SK-N-SH (cell line): ENCODE measurements at regions not wholly inside any gene's neighbourhood (a gene's known extent, or its start where the extent isn't known, plus 50 kb on each side); places are given as distances from the start of the nearest gene placed in this dataset.
A peak's percentile ranks its signal among the peaks of the same experiment; 100 is the strongest.

Experiments
- CTCF ChIA-PET: fragments of 300-600, 350-600 bp; formaldehyde crosslinking; extraction: SDS; loops from one replicate; lab custom pipeline; 2021; lab: Yijun Ruan, JAX
- POLR2A ChIA-PET: fragments of 350-600 bp; sonication (Branson Sonifier 250); formaldehyde crosslinking; extraction: SDS; loops from one replicate; lab custom pipeline; 2020; ENCODE audit warnings: antibody characterized with exemption, inconsistent platforms; lab: Yijun Ruan, JAX
- DNase-seq: peaks from one replicate; pipeline ENCODE4 v3.0.0; 2012
- H2AFZ ChIP-seq: fragments of 200-600 bp; sonication (generic); 2 replicates; pipeline ENCODE4 v1.8.1; 2016; ENCODE audit warnings: antibody characterized with exemption, mild to moderate bottlenecking, low read depth
- H3F3A ChIP-seq: fragments of 200-600 bp; sonication (generic); replicated peaks from 2 replicates; pipeline ENCODE3; 2016; ENCODE audit warnings: antibody characterized with exemption, mild to moderate bottlenecking; ENCODE audit not compliant: insufficient read depth
- H3K27ac ChIP-seq, 2 experiments: fragments of 200-500 bp in 1 of 2; fragments of 200-600 bp in 1 of 2; sonication (Bioruptor generic) in 1 of 2; sonication (generic), shearing (Covaris generic) in 1 of 2; 2 replicates each; pipeline versions ENCODE4 v1.5.1 to v1.6.1; 2014 to 2016; ENCODE audit warnings: low read depth in 2 of 2, inconsistent platforms in 1 of 2, low read length in 1 of 2, mild to moderate bottlenecking in 1 of 2, mixed read lengths in 1 of 2
- H3K27me3 ChIP-seq: fragments of 200-600 bp; sonication (generic), shearing (Covaris generic); 2 replicates; pipeline ENCODE4 v1.6.1; 2016; ENCODE audit warnings: mixed run types; ENCODE audit not compliant: insufficient read depth
- H3K36me3 ChIP-seq, 2 experiments: fragments of 200-500 bp in 1 of 2; fragments of 200-600 bp in 1 of 2; sonication (Bioruptor generic) in 1 of 2; sonication (generic) in 1 of 2; replicated peaks in 1 of 2; 2 replicates each; pipeline versions ENCODE3 to v1.5.1; 2014 to 2016; ENCODE audit warnings: low read length in 1 of 2, mild to moderate bottlenecking in 1 of 2; ENCODE audit not compliant: insufficient read depth in 2 of 2, control insufficient read depth in 1 of 2
- H3K4me1 ChIP-seq, 2 experiments: fragments of 200-500 bp in 1 of 2; fragments of 200-600 bp in 1 of 2; sonication (Bioruptor generic) in 1 of 2; sonication (generic), shearing (Covaris generic) in 1 of 2; 2 replicates each; pipeline versions ENCODE4 v1.5.1 to v1.6.1; 2014 to 2016; ENCODE audit warnings: low read depth in 1 of 2, low read length in 1 of 2, mixed run types in 1 of 2; ENCODE audit not compliant: insufficient read depth in 2 of 2, control insufficient read depth in 1 of 2
- H3K4me2 ChIP-seq: fragments of 200-600 bp; sonication (generic), shearing (Covaris generic); 2 replicates; pipeline ENCODE4 v1.6.1; 2017; ENCODE audit warnings: mixed run types
- H3K4me3 ChIP-seq, 2 experiments: fragments of 200-500 bp in 1 of 2; fragments of 200-600 bp in 1 of 2; sonication (Bioruptor generic) in 1 of 2; sonication (generic), shearing (Covaris generic) in 1 of 2; 2 replicates each; pipeline versions ENCODE4 v1.5.1 to v1.8.1; 2014 to 2016; ENCODE audit warnings: low read depth in 2 of 2, inconsistent platforms in 1 of 2, low read length in 1 of 2, mild to moderate bottlenecking in 1 of 2, mixed read lengths in 1 of 2, moderate library complexity in 1 of 2
- H3K79me2 ChIP-seq: fragments of 200-600 bp; sonication (generic); 2 replicates; pipeline ENCODE4 v1.8.1; 2017; ENCODE audit warnings: mild to moderate bottlenecking; ENCODE audit not compliant: insufficient read depth
- H3K9ac ChIP-seq: fragments of 200-600 bp; sonication (generic); 2 replicates; pipeline ENCODE4 v1.6.1; 2017; ENCODE audit warnings: mixed run types
- H3K9me2 ChIP-seq: fragments of 200-600 bp; sonication (generic); 2 replicates; pipeline ENCODE4 v1.6.1; 2017; ENCODE audit warnings: mixed run types
- H3K9me3 ChIP-seq: fragments of 200-600 bp; sonication (generic); 2 replicates; pipeline ENCODE4 v1.6.1; 2017; ENCODE audit warnings: mixed run types, mild to moderate bottlenecking, moderate library complexity
- H4K20me1 ChIP-seq: fragments of 200-600 bp; sonication (generic); 2 replicates; pipeline ENCODE4 v1.6.1; 2017; ENCODE audit warnings: mild to moderate bottlenecking, mixed run types; ENCODE audit not compliant: insufficient read depth
- EP300 ChIP-seq, 2 experiments: IDR thresholded peaks; 2 replicates each; pipeline versions ENCODE4 v1.4.0 to v1.6.1; 2012; ENCODE audit warnings: borderline replicate concordance in 1 of 2, low read depth in 1 of 2, low read length in 1 of 2
- EZH2phosphoT487 ChIP-seq: fragments of 200-600 bp; sonication (generic); IDR thresholded peaks from 2 replicates; pipeline ENCODE4 v1.6.1; 2017; ENCODE audit warnings: low read depth, mixed run types, mild to moderate bottlenecking, antibody characterized with exemption, moderate library complexity, borderline replicate concordance
- FOSL2 ChIP-seq: IDR thresholded peaks from 2 replicates; pipeline ENCODE4 v1.4.0; 2012; ENCODE audit warnings: low read depth, mild to moderate bottlenecking, moderate library complexity, borderline replicate concordance
- FOXJ3 ChIP-seq: sonication (generic); formaldehyde crosslinking; IDR thresholded peaks from 2 replicates; pipeline ENCODE4 v1.5.1; 2020; ENCODE audit warnings: mild to moderate bottlenecking, missing genetic modification reagents
- JUND ChIP-seq: IDR thresholded peaks from 2 replicates; pipeline ENCODE4 v1.4.0; 2012
- RCOR1 ChIP-seq: fragments of 150-350 bp; IDR thresholded peaks from 2 replicates; pipeline ENCODE4 v1.6.1; 2017; ENCODE audit warnings: antibody characterized with exemption, low read length
- RFX5 ChIP-seq: IDR thresholded peaks from 2 replicates; pipeline ENCODE4 v1.6.1; 2012; ENCODE audit warnings: mild to moderate bottlenecking, improper control_type of control experiment, low read length
- RXRA ChIP-seq: IDR thresholded peaks from 2 replicates; pipeline ENCODE4 v1.4.0; 2012; ENCODE audit warnings: low read depth, mild to moderate bottlenecking, borderline replicate concordance
- TAF1 ChIP-seq: IDR thresholded peaks from 2 replicates; pipeline ENCODE4 v1.6.1; 2012; ENCODE audit warnings: low read depth, mild to moderate bottlenecking, low read length, moderate library complexity, borderline replicate concordance
- TCF12 ChIP-seq: IDR thresholded peaks from 2 replicates; pipeline ENCODE4 v1.4.0; 2012
- YY1 ChIP-seq: IDR thresholded peaks from 2 replicates; pipeline ENCODE4 v1.4.0; 2012; ENCODE audit warnings: low read depth, mild to moderate bottlenecking
- WGBS: methylation state at CpG from one replicate; pipeline ENCODE4 v1.1.6; 2017; ENCODE audit warnings: low lambda C conversion rate; 5-methylcytosine and 5-hydroxymethylcytosine counted together
- TF ChIP-seq, protein P1 (sequence below): fragments of 150-350 bp; IDR thresholded peaks from 2 replicates; pipeline ENCODE4 v1.6.1; 2016; ENCODE audit warnings: mild to moderate bottlenecking, low read depth, low read length
- TF ChIP-seq, protein P2 (sequence below): fragments of 200-600 bp; sonication (generic); IDR thresholded peaks from 2 replicates; pipeline ENCODE4 v1.6.1; 2017; ENCODE audit warnings: antibody characterized with exemption, mild to moderate bottlenecking, moderate library complexity
- TF ChIP-seq, protein P3 (sequence below): IDR thresholded peaks from 2 replicates; pipeline ENCODE4; 2012
- TF ChIP-seq, protein P4 (sequence below): IDR thresholded peaks from 2 replicates; pipeline ENCODE4 v1.6.1; 2012; ENCODE audit warnings: mild to moderate bottlenecking, low read depth, low read length, moderate library complexity

DNA sequence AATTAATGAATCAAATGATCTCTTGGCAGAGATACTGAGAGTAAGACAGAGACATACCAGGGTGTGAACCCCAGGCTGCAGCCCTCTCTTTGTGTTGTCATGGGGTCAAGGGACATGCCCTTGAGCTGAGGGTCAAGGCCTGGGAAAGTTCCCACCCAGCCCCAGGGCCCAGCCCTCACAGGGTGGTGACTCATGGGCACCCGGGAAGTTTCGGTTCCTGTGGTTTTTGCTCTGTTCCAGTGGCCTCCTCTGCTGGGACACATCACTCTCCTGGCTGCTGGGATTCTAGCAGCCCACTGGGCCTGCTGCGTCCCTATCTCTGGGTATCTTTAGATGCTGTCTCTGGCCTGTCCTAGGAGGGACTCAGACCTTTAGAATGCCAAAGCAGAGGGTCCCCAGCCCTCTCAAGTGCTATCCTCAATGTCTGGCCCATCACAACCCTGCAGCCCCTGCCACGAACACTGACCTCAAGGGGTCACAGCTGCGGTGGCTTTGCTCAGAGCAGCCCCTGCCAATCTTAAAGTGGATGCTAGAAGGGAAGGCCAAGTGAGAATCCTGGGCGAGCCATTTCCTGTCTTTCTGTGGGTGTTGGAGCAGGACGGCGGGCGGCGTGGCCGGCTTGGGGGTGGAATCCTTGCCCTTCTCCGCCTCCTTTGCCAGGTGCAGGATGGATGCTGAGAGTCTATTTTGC, 148.4 kb upstream of the TLE3 start:
- Histone ChIP-seq H3K4me1 (peaks cover 8 to 46% of the 10 kb centered on the region in 2 experiments; a peak in 1 of 4 replicates), H3K27me3 (no peaks in the 10 kb centered on the region), H3F3A (no peaks in the 10 kb centered on the region), H3K79me2 (no peaks in the 10 kb centered on the region), H3K27ac (peak overlapping the region in 1 of 2 experiments; percentile 44; a peak in 2 of 4 replicates), H2AFZ (no peak overlapping the region), H4K20me1 (no peaks in the 10 kb centered on the region), H3K9me2 (no peaks in the 10 kb centered on the region), H3K9me3 (no peaks in the 10 kb centered on the region), H3K9ac (no peak overlapping the region), H3K36me3 (no peaks in the 10 kb centered on the region), H3K4me2 (no peak overlapping the region), H3K4me3 (no peak overlapping the region)
- TF ChIP-seq, protein P1, sequence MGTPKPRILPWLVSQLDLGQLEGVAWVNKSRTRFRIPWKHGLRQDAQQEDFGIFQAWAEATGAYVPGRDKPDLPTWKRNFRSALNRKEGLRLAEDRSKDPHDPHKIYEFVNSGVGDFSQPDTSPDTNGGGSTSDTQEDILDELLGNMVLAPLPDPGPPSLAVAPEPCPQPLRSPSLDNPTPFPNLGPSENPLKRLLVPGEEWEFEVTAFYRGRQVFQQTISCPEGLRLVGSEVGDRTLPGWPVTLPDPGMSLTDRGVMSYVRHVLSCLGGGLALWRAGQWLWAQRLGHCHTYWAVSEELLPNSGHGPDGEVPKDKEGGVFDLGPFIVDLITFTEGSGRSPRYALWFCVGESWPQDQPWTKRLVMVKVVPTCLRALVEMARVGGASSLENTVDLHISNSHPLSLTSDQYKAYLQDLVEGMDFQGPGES, result no peak
- peak; percentile 26; the same call in 1 of the 2 replicates for TF ChIP-seq JUND
- peak; percentile 54; the same call in 1 of the 2 replicates for TF ChIP-seq RXRA
- TF ChIP-seq FOSL2, result peak; percentile 56; the same call in 1 of the 2 replicates
- TF ChIP-seq EP300 (IDR thresholded peaks at IDR 0.05; ENCODE audit: borderline replicate concordance in 1 of 2, low read depth in 1 of 2, low read length in 1 of 2), result peak in 1 of 2 experiments; percentile 34; a peak in 1 of 4 replicates
- TF ChIP-seq EZH2phosphoT487, result no peak
- peak; percentile 30; the same call in 1 of the 2 replicates for TF ChIP-seq TCF12
- ChIA-PET POLR2A (no interaction called here), CTCF (no interaction called here)
- no peak for DNase-seq
- 79% methylated on average over 12 of the region's 12 CpGs for WGBS

DNA sequence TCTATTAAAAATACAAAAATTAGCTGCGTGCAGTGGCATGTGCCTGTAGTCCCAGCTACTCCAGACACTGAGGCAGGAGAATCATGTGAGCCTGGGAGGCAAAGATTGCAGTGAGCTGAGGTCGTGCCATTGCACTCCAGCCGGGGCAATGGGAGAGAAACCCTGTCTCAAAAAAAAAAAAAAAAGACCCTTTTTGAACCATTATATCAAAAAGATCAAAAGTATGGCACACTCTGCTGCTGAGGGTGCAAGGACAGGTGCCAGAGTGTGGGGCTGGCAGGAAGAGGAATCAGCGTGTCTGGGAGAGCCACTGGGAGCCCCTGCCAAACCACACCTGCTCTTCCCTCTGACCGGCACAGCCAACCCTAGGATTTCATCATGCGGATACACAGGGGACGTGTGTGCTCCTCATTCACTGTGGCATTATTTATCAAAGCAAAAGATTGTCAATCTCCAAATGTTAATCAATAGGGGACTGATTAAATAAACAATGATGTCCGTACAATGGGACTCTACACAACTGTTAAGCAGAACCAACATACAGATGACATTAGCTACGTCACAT, 147.3 kb upstream of the TLE3 start:
- no peak overlapping the region for H2AFZ ChIP-seq
- H3K9me3 ChIP-seq, result no peaks in the 10 kb centered on the region
- H3K27me3 ChIP-seq, result no peaks in the 10 kb centered on the region
- H3K4me3 ChIP-seq, result no peak overlapping the region
- no peaks in the 10 kb centered on the region for H3K36me3 ChIP-seq
- no peaks in the 10 kb centered on the region for H3F3A ChIP-seq
- CTCF ChIA-PET, result interaction anchor here (1.3 kb wide), 1 partner anchor 18 kb away, joined by 3 read pairs; no protein-coding TSS in a partner anchor
- no peaks in the 10 kb centered on the region for H3K9me2 ChIP-seq
- no peak overlapping the region for H3K4me2 ChIP-seq
- 95% methylated on average over 9 of the region's 9 CpGs for WGBS
- no peaks in the 10 kb centered on the region for H3K79me2 ChIP-seq
- DNase-seq, result no peak
- POLR2A ChIA-PET, result no interaction called here
- peaks cover 8 to 36% of the 10 kb centered on the region in 2 experiments; a peak in 1 of 4 replicates for H3K4me1 ChIP-seq
- no peaks in the 10 kb centered on the region for H4K20me1 ChIP-seq
- H3K27ac ChIP-seq, result no peak overlapping the region
- no peak overlapping the region for H3K9ac ChIP-seq
- TF ChIP-seq FOXJ3 (CRISPR knock-in tag) (no peak), EZH2phosphoT487 (no peak), TAF1 (no peak), EP300 (IDR thresholded peaks at IDR 0.05; ENCODE audit: borderline replicate concordance in 1 of 2, low read depth in 1 of 2, low read length in 1 of 2) (no peak), JUND (no peak), RFX5 (no peak), RCOR1 (no peak), YY1 (no peak)
- TF ChIP-seq, protein P2, sequence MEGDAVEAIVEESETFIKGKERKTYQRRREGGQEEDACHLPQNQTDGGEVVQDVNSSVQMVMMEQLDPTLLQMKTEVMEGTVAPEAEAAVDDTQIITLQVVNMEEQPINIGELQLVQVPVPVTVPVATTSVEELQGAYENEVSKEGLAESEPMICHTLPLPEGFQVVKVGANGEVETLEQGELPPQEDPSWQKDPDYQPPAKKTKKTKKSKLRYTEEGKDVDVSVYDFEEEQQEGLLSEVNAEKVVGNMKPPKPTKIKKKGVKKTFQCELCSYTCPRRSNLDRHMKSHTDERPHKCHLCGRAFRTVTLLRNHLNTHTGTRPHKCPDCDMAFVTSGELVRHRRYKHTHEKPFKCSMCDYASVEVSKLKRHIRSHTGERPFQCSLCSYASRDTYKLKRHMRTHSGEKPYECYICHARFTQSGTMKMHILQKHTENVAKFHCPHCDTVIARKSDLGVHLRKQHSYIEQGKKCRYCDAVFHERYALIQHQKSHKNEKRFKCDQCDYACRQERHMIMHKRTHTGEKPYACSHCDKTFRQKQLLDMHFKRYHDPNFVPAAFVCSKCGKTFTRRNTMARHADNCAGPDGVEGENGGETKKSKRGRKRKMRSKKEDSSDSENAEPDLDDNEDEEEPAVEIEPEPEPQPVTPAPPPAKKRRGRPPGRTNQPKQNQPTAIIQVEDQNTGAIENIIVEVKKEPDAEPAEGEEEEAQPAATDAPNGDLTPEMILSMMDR, result no peak
- TF ChIP-seq, protein P3, sequence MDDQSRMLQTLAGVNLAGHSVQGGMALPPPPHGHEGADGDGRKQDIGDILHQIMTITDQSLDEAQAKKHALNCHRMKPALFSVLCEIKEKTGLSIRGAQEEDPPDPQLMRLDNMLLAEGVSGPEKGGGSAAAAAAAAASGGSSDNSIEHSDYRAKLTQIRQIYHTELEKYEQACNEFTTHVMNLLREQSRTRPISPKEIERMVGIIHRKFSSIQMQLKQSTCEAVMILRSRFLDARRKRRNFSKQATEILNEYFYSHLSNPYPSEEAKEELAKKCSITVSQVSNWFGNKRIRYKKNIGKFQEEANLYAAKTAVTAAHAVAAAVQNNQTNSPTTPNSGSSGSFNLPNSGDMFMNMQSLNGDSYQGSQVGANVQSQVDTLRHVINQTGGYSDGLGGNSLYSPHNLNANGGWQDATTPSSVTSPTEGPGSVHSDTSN, result no peak
- TF ChIP-seq, protein P1, result no peak
- TF ChIP-seq, protein P4, sequence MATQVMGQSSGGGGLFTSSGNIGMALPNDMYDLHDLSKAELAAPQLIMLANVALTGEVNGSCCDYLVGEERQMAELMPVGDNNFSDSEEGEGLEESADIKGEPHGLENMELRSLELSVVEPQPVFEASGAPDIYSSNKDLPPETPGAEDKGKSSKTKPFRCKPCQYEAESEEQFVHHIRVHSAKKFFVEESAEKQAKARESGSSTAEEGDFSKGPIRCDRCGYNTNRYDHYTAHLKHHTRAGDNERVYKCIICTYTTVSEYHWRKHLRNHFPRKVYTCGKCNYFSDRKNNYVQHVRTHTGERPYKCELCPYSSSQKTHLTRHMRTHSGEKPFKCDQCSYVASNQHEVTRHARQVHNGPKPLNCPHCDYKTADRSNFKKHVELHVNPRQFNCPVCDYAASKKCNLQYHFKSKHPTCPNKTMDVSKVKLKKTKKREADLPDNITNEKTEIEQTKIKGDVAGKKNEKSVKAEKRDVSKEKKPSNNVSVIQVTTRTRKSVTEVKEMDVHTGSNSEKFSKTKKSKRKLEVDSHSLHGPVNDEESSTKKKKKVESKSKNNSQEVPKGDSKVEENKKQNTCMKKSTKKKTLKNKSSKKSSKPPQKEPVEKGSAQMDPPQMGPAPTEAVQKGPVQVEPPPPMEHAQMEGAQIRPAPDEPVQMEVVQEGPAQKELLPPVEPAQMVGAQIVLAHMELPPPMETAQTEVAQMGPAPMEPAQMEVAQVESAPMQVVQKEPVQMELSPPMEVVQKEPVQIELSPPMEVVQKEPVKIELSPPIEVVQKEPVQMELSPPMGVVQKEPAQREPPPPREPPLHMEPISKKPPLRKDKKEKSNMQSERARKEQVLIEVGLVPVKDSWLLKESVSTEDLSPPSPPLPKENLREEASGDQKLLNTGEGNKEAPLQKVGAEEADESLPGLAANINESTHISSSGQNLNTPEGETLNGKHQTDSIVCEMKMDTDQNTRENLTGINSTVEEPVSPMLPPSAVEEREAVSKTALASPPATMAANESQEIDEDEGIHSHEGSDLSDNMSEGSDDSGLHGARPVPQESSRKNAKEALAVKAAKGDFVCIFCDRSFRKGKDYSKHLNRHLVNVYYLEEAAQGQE, result no peak
